H1 (cell line): ENCODE measurements at regions not wholly inside any gene's neighbourhood (a gene's known extent, or its start where the extent isn't known, plus 50 kb on each side); places are given as distances from the start of the nearest gene placed in this dataset.

ENCODE experiments used
- CTCF ChIA-PET: fragments of 300-600 bp; sonication (Branson Sonifier 250); formaldehyde crosslinking; loops from one replicate; lab custom pipeline; 2021; ENCODE audit not compliant: partially characterized antibody; lab: Charles Lee
- POLR2A ChIA-PET: fragments of 300-600 bp; sonication (Branson Sonifier 250); formaldehyde crosslinking; loops from one replicate; lab custom pipeline; 2021; ENCODE audit warnings: inconsistent platforms; ENCODE audit not compliant: partially characterized antibody; lab: Charles Lee
- DNase-seq, 2 experiments: peaks; one replicate each; pipeline versions ENCODE4 v3.0.0 to v3.0.0-alpha.2; 2010 to 2022; ENCODE audit warnings: low spot score in 2 of 2, low read depth in 1 of 2, mixed read lengths in 1 of 2
- FAIRE-seq: peaks from 2 replicates; lab custom pipeline; 2011; peaks lifted over from hg19 to GRCh38; lab: Jason Lieb, UNC
- H2AFZ ChIP-seq: 2 replicates; pipeline ENCODE4 v1.8.1; 2012; ENCODE audit warnings: low read length, inconsistent platforms
- H2AK5ac ChIP-seq: 2 replicates; pipeline ENCODE4 v1.6.1; 2013; ENCODE audit warnings: low read depth, low read length
- H2BK120ac ChIP-seq: replicated peaks from 2 replicates; pipeline ENCODE3; 2013; ENCODE audit warnings: low read depth, low read length, inconsistent platforms
- H2BK12ac ChIP-seq: 2 replicates; pipeline ENCODE4 v1.6.1; 2013; ENCODE audit warnings: low read depth, low read length
- H2BK15ac ChIP-seq: 2 replicates; pipeline ENCODE4 v1.6.1; 2013; ENCODE audit warnings: low read length
- H2BK20ac ChIP-seq: 2 replicates; pipeline ENCODE4 v1.6.1; 2013; ENCODE audit warnings: low read length
- H2BK5ac ChIP-seq: 2 replicates; pipeline ENCODE4 v1.6.1; 2013; ENCODE audit warnings: low read depth, low read length
- H3K14ac ChIP-seq: 2 replicates; pipeline ENCODE4 v1.6.1; 2013; ENCODE audit warnings: inconsistent platforms; ENCODE audit not compliant: insufficient read length
- H3K18ac ChIP-seq: 2 replicates; pipeline ENCODE4 v1.6.1; 2013; ENCODE audit warnings: low read length; ENCODE audit errors: extremely low read depth
- H3K23ac ChIP-seq: 2 replicates; pipeline ENCODE4 v1.6.1; 2013; ENCODE audit warnings: inconsistent platforms; ENCODE audit not compliant: insufficient read length
- H3K23me2 ChIP-seq: 2 replicates; pipeline ENCODE4 v1.6.1; 2013; ENCODE audit warnings: low read depth, low read length
- H3K27ac ChIP-seq: 2 replicates; pipeline ENCODE4 v1.6.1; 2011; ENCODE audit warnings: low read depth, low read length, inconsistent platforms
- H3K27me3 ChIP-seq, 4 experiments: replicated peaks in 1 of 4; 1 replicate in 1 of 4; 2 replicates in 3 of 4; pipeline versions ENCODE4 v1.6.1 to v1.8.1; 2011 to 2013; ENCODE audit warnings: low read length in 3 of 4, mild to moderate bottlenecking in 3 of 4, inconsistent platforms in 2 of 4, mixed read lengths in 2 of 4, moderate library complexity in 1 of 4; ENCODE audit not compliant: control insufficient read depth in 3 of 4, insufficient read depth in 3 of 4; ENCODE audit errors: extremely low read depth in 1 of 4
- H3K36me3 ChIP-seq, 4 experiments: 2 replicates each; pipeline versions ENCODE4 v1.6.1 to v1.8.1; 2011 to 2013; ENCODE audit warnings: mild to moderate bottlenecking in 4 of 4, low read length in 3 of 4, moderate library complexity in 2 of 4, control low read depth in 1 of 4, inconsistent platforms in 1 of 4; ENCODE audit not compliant: insufficient read depth in 4 of 4, control insufficient read depth in 2 of 4
- H3K4ac ChIP-seq: replicated peaks from 2 replicates; pipeline ENCODE3; 2013; ENCODE audit warnings: low read length, low read depth, mixed read lengths, inconsistent platforms; ENCODE audit not compliant: insufficient read length
- H3K4me1 ChIP-seq, 4 experiments: replicated peaks in 1 of 4; 1 replicate in 1 of 4; 2 replicates in 3 of 4; pipeline versions ENCODE4 v1.6.1 to v1.8.1; 2011 to 2013; ENCODE audit warnings: low read length in 3 of 4, inconsistent platforms in 2 of 4, mixed read lengths in 1 of 4; ENCODE audit not compliant: insufficient read depth in 4 of 4, control insufficient read depth in 3 of 4
- H3K4me2 ChIP-seq, 2 experiments: 2 replicates each; pipeline versions ENCODE4 v1.6.1 to v1.8.1; 2011 to 2013; ENCODE audit warnings: low read depth in 2 of 2, low read length in 2 of 2, control low read depth in 1 of 2, inconsistent platforms in 1 of 2, mild to moderate bottlenecking in 1 of 2; ENCODE audit not compliant: insufficient read depth in 1 of 2
- H3K4me3 ChIP-seq, 4 experiments: fragments of 200-600, 300-600 bp in 1 of 4; sonication (generic), shearing (Covaris generic), sonication (Bioruptor Twin) in 1 of 4; 2 replicates each; pipeline versions ENCODE4 v1.5.1 to v1.8.1; 2011 to 2016; ENCODE audit warnings: low read length in 4 of 4, low read depth in 3 of 4, control low read depth in 2 of 4, inconsistent platforms in 2 of 4, mild to moderate bottlenecking in 2 of 4, mixed read lengths in 1 of 4, moderate library complexity in 1 of 4; ENCODE audit not compliant: insufficient read depth in 2 of 4; ENCODE audit errors: extremely low read depth in 1 of 4
- H3K56ac ChIP-seq: replicated peaks from 2 replicates; pipeline ENCODE3; 2013; ENCODE audit warnings: low read depth, mild to moderate bottlenecking, mixed read lengths, low read length, inconsistent platforms; ENCODE audit not compliant: insufficient read length
- H3K79me1 ChIP-seq: 2 replicates; pipeline ENCODE4 v1.6.1; 2013; ENCODE audit warnings: low read depth, low read length, control low read depth
- H3K79me2 ChIP-seq, 2 experiments: 2 replicates each; pipeline versions ENCODE4 v1.6.1 to v1.8.1; 2012 to 2013; ENCODE audit warnings: low read length in 2 of 2, mild to moderate bottlenecking in 2 of 2, inconsistent platforms in 1 of 2; ENCODE audit not compliant: insufficient read depth in 2 of 2, control insufficient read depth in 1 of 2
- H3K9ac ChIP-seq, 4 experiments: replicated peaks in 1 of 4; 1 replicate in 1 of 4; 2 replicates in 3 of 4; pipeline versions ENCODE4 v1.6.1 to v1.8.1; 2011 to 2013; ENCODE audit warnings: low read depth in 3 of 4, low read length in 3 of 4, control low read depth in 2 of 4, mild to moderate bottlenecking in 2 of 4, moderate library complexity in 2 of 4, inconsistent platforms in 1 of 4; ENCODE audit errors: extremely low read depth in 1 of 4
- H3K9me3 ChIP-seq, 2 experiments: 2 replicates each; pipeline versions ENCODE4 v1.6.1 to v1.8.1; 2012 to 2013; ENCODE audit warnings: mild to moderate bottlenecking in 2 of 2, moderate library complexity in 2 of 2, control low read depth in 1 of 2, inconsistent platforms in 1 of 2, low read depth in 1 of 2, low read length in 1 of 2, mixed read lengths in 1 of 2; ENCODE audit not compliant: insufficient read depth in 2 of 2
- H4K20me1 ChIP-seq, 2 experiments: replicated peaks in 1 of 2; 2 replicates each; pipeline versions ENCODE3 to v1.8.1; 2011 to 2013; ENCODE audit warnings: inconsistent platforms in 2 of 2, low read length in 2 of 2, mild to moderate bottlenecking in 1 of 2; ENCODE audit not compliant: insufficient read depth in 2 of 2, control insufficient read depth in 1 of 2
- H4K5ac ChIP-seq: 2 replicates; pipeline ENCODE4 v1.6.1; 2013; ENCODE audit warnings: low read length, low read depth, mixed read lengths, inconsistent platforms; ENCODE audit not compliant: insufficient read length
- H4K8ac ChIP-seq: 2 replicates; pipeline ENCODE4 v1.8.0; 2013; ENCODE audit warnings: mild to moderate bottlenecking, moderate library complexity, low read length, inconsistent platforms; ENCODE audit not compliant: insufficient read depth; ENCODE audit errors: extremely low read depth
- H4K91ac ChIP-seq: replicated peaks from 2 replicates; pipeline ENCODE3; 2013; ENCODE audit warnings: low read length, mixed read lengths, inconsistent platforms; ENCODE audit not compliant: insufficient read length
- BACH1 ChIP-seq: IDR thresholded peaks from 2 replicates; pipeline ENCODE4 v1.6.1; 2012; ENCODE audit warnings: low read length, improper control_type of control experiment
- BCL11A ChIP-seq, 2 experiments: IDR thresholded peaks; one replicate each; pipeline ENCODE4 v1.6.1; 2011; ENCODE audit warnings: low read depth in 2 of 2, low read length in 2 of 2, mild to moderate bottlenecking in 2 of 2
- EP300 ChIP-seq, 2 experiments: IDR thresholded peaks; 1 replicate in 1 of 2; 2 replicates in 1 of 2; pipeline ENCODE4 v1.6.1; 2011 to 2012; ENCODE audit warnings: low read depth in 2 of 2, low read length in 2 of 2, mild to moderate bottlenecking in 2 of 2, borderline replicate concordance in 1 of 2, inconsistent platforms in 1 of 2, moderate library complexity in 1 of 2
- JUND ChIP-seq: IDR thresholded peaks from 2 replicates; pipeline ENCODE4 v1.6.1; 2011; ENCODE audit warnings: mild to moderate bottlenecking, improper control_type of control experiment, low read length
- POLR2AphosphoS5 ChIP-seq: IDR thresholded peaks from 2 replicates; pipeline ENCODE4 v1.6.1; 2011; ENCODE audit warnings: low read depth, low read length
- RNF2 ChIP-seq: fragments of 200-900, 300-1000 bp; sonication (generic); IDR thresholded peaks from 2 replicates; pipeline ENCODE4 v1.7.1; 2016; ENCODE audit warnings: borderline replicate concordance, low read depth, mild to moderate bottlenecking, antibody characterized with exemption, low read length; ENCODE audit not compliant: poor library complexity, severe bottlenecking; ENCODE audit errors: missing control alignments
- SIN3A ChIP-seq, 2 experiments: IDR thresholded peaks in 1 of 2; conservative IDR thresholded peaks in 1 of 2; 2 replicates each; pipeline ENCODE4 v1.6.1; 2011 to 2012; ENCODE audit warnings: low read length in 2 of 2, improper control_type of control experiment in 1 of 2, low read depth in 1 of 2, mild to moderate bottlenecking in 1 of 2
- TAF7 ChIP-seq: optimal IDR thresholded peaks from 2 replicates; pipeline ENCODE3; 2011; ENCODE audit warnings: low read depth, mild to moderate bottlenecking, inconsistent platforms, low read length, moderate library complexity, borderline replicate concordance
- TEAD4 ChIP-seq: IDR thresholded peaks from 2 replicates; pipeline ENCODE4 v1.6.1; 2012; ENCODE audit warnings: low read depth, low read length, inconsistent platforms, mixed read lengths
- WGBS, 2 experiments: shearing (Covaris generic) in 1 of 2; methylation state at CpG; one replicate each; pipeline versions ENCODE4 v1.1.6 to v1.1.7; 2013 to 2015; ENCODE audit warnings: low lambda C conversion rate in 2 of 2, mixed read lengths in 2 of 2, inconsistent platforms in 1 of 2, low coverage in 1 of 2, missing lambda C conversion rate in 1 of 2; ENCODE audit not compliant: insufficient replicate concordance in 2 of 2, insufficient coverage in 1 of 2, insufficient read length in 1 of 2; ENCODE audit errors: extremely low coverage in 1 of 2, missing lambda C conversion rate in 1 of 2; 5-methylcytosine and 5-hydroxymethylcytosine counted together

DNA sequence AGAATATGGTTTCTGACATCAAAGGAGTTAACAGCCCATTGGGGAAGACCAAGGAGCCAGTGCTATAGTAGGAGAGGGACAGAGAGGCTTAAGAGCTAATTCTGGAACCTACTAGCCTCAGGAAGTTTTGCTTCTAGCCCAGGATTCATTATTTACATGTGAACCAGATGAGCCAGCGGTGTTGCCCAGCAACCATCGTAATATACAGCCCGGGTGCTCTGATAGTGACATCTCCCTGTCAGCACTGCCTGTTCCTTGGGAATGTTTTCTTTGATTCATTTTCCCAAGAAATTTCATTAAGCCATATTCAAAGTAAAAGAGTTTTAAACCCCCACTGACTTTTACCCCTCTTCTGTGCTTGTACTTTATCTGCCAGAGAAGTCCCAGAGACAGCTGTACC lies 217.4 kb upstream of the ADAMTSL1 start:
- Histone ChIP-seq H3K36me3 (no peaks in the 10 kb centered on the region), H3K23ac (no peak overlapping the region), H4K5ac (no peak overlapping the region), H3K9ac (no peak overlapping the region), H3K27me3 (no peaks in the 10 kb centered on the region), H2BK120ac (no peak overlapping the region), H2BK5ac (no peak overlapping the region), H2AFZ (no peak overlapping the region), H2BK15ac (no peak overlapping the region), H2AK5ac (no peak overlapping the region), H3K14ac (no peak overlapping the region), H3K56ac (no peak overlapping the region), H3K4ac (no peak overlapping the region), H2BK12ac (no peak overlapping the region), H3K4me1 (no peaks in the 10 kb centered on the region), H3K27ac (no peak overlapping the region), H3K9me3 (no peaks in the 10 kb centered on the region), H3K23me2 (no peaks in the 10 kb centered on the region), H3K79me2 (no peaks in the 10 kb centered on the region), H4K91ac (no peak overlapping the region), H3K4me3 (no peak overlapping the region), H4K20me1 (no peaks in the 10 kb centered on the region), H3K4me2 (no peak overlapping the region), H4K8ac (no peak overlapping the region), H3K79me1 (no peaks in the 10 kb centered on the region), H3K18ac (no peak overlapping the region), H2BK20ac (no peak overlapping the region)
- CTCF ChIA-PET = interaction anchor here (0.7 to 4.9 kb wide), 8 partner anchors 62 to 757 kb away, joined by 3 to 39 read pairs (median 4); no protein-coding TSS in a partner anchor
- no peak for DNase-seq
- POLR2A ChIA-PET = no interaction called here
- no peak for FAIRE-seq
- WGBS, 2 experiments = 93% methylated on average over 3 of the region's 3 CpGs; no CpG with 5 or more reads in 1 of the 2 experiments
- TF ChIP-seq BACH1 (no peak), JUND (no peak), BCL11A (IDR thresholded peaks at IDR 0.05; ENCODE audit: low read depth in 2 of 2, low read length in 2 of 2) (no peak), TAF7 (no peak), POLR2AphosphoS5 (no peak), SIN3A (conservative IDR thresholded peaks at IDR 0.05 in 1 of 2, IDR thresholded peaks at IDR 0.05 in 1 of 2; ENCODE audit: low read depth in 1 of 2, low read length in 2 of 2) (no peak), EP300 (IDR thresholded peaks at IDR 0.05; ENCODE audit: borderline replicate concordance in 1 of 2, low read depth in 2 of 2, low read length in 2 of 2) (no peak), TEAD4 (no peak), RNF2 (no peak)
